NCI-H1417 treated with DMSO at 0.1 percent for 48 hours (cell line): ENCODE measurements at regions not wholly inside any gene's neighbourhood (a gene's known extent, or its start where the extent isn't known, plus 50 kb on each side); places are given as distances from the start of the nearest gene placed in this dataset.
A peak's percentile ranks its signal among the peaks of the same experiment; 100 is the strongest.

Experiments
- DNase-seq: peaks from one replicate; lab custom pipeline; 2025; lab: John Stamatoyannopoulos, UW

DNA sequence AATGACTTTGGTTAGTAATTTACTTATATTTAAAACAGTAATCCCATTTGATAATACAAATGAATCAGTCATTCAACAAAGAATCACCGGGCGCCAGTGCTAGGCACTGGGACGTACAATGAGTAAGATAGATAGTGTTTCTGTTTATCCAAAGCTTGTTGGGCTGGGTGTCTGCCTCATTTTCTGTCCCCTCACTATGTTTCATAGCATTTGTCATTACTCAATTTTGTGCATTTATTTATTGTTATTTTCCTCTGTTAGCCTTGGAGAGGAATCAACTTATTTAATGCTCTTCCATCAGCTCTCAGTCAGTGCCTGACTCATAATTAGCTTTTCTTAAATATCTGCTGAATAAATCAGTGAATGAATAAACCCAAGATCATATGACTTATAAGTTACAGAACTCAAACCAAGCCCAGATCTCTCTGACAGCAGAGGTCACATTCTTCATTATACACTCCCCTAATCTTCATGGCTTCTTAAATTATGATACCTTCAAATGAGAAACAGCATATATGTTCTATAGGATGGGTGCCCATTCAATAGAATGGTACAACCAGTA is 86.2 kb downstream of the TSPAN8 start:
- DNase-seq: no peak

- no peak for DNase-seq
These were observed 87.2 kb downstream of the TSPAN8 start for GRCh38 chr12:71070416-71071128.

DNA sequence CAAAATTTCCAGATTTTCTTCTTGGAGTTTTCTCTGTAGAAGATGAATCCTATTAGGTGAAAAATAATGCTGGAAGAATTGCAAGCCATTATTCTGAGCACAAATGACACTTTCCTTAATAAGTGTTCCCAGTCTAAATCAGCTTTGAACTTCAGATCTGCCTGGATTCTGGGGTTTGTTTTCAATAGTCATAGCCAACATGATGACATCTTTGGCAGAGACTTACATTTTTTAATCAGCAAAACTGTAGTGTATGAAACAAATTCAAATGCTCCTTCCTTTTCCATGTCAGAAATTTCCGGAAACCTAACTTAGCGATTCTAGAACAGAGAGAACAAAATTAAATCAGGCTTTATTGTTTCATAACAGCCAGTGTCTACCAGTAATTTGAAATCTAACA is 88.5 kb downstream of the TSPAN8 start:
- DNase-seq: no peak

GRCh38 chr12:71063087-71063486 is 94.7 kb downstream of the TSPAN8 start:
- DNase-seq: no peak

GRCh38 chr12:71061451-71061850 is 96.3 kb downstream of the TSPAN8 start:
- DNase-seq: no peak

DNA sequence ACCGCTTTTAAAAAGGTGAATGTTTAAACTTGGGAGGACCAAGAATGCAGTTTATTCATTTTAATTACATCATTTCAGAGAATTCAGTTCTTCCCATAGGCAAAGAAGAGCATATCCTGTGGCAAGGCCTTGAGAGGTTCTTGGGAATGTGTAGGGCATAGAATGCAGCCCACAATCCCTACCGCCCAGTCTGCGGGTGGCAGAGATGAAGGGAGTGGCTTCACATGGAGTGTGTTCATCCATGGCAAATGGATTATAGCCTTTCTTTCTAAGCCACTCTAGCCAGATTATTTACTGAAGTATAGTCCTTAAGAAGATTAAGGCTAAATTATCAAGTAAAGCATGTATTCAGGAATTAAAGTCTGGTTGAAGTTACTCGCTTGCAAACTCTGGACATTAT is 97.4 kb downstream of the TSPAN8 start:
- DNase-seq: no peak

- no peak for DNase-seq
These were observed 100.5 kb downstream of the TSPAN8 start for GRCh38 chr12:71057330-71057729.

DNA sequence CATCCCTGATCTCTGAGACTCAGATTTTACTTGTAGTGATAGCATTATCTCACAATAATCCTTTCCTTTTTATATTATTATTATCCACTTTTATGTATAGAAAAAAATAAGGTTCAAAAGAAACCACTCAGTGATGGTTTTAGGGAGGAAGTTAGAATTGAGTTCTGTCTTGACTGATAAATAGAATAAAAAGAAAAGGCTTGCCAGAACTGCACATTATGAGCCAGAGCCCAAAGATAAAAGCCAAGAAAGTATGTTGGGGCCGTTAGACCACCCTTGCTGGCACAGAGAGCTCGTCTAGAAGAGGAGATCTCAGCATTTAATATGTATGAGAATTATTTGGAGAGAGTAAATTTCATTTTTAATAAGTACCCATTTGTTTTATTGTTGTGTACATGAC is 103.2 kb downstream of the TSPAN8 start:
- no peak for DNase-seq

DNA sequence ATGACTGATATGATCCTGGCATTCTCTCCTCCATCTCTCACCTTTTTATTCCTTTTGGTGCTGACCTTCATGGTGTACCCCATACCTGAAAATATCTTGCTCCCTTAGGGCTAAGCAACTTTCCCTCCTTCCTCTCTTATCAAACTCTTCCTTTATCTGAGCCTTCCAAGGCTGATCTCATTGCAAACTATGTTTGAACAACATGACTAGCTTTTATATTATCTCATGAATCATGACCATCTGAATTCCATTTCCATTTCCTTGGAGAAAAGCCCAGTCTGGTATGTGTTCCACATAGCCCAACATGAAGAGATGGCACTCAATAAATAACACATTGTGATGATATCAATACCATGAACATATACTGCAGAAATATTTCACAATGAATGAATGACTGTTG is 111.6 kb downstream of the TSPAN8 start:
- DNase-seq: no peak

- no peak for DNase-seq
These were observed 112.0 kb downstream of the TSPAN8 start for GRCh38 chr12:71045781-71046180.

- DNase-seq: no peak
These were observed 116.3 kb downstream of the TSPAN8 start for GRCh38 chr12:71041476-71041875.

- DNase-seq: no peak
These were observed 118.4 kb upstream of the PTPRR start for GRCh38 chr12:71038960-71039359.

DNA sequence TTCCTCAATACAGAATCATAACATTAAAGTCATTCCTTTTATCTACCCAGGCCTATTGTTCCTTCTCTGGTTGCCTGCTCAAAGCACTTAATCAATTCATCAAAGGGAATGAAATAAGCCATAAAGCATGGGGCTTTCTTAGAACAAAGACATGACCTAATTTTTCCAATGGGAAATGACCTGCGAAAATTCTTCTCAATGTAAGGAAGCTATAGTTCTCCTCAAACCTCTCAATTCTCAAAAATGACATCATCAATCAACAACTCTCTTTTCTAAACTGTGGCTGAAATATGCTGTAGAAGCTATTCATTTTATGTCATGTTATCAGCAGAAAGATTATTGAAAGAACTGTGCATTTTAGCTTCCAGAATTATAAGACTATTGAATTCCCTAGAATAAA is 116.0 kb upstream of the PTPRR start:
- DNase-seq: no peak

GRCh38 chr12:71032933-71033332 is 112.4 kb upstream of the PTPRR start:
- no peak for DNase-seq

DNA sequence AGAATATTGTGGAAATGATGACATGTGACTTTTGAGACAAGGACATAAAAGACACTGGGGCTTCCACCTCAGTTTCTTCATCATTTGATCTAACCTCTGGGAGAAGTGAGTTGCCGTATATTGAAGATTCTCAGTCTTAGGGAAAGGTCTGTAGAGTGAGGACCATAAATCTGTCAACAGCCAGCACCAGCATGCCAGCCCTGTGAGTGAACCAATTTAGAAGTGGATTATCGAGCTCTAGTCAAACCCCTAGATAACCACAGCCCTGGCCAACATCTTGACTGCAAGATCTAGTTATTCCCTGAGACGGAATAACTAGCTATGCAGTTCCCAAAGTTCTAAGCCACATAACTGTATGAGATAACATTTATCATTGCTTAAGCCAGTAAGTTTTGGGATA is 108.8 kb upstream of the PTPRR start:
- DNase-seq: no peak

GRCh38 chr12:71027856-71028255 is 107.3 kb upstream of the PTPRR start:
- DNase-seq: no peak

DNA sequence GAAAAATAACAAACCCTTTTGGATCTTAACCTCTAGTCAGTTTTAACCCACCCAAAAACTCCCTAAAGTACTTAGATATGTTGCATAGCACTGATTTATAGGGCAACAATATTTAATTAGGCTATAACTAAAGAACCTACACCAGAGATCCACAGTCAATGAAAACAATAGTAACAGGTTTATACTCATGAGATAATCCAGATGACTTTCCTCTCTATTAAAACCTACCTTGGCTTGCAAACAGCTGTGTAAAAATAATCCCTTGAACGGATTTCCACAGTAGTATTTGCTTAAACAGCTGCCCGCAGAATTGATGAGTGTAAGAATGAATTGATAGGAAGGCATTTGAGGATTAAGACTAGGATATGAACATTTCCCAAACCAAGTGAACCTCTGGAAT is 104.3 kb upstream of the PTPRR start:
- DNase-seq: no peak

DNA sequence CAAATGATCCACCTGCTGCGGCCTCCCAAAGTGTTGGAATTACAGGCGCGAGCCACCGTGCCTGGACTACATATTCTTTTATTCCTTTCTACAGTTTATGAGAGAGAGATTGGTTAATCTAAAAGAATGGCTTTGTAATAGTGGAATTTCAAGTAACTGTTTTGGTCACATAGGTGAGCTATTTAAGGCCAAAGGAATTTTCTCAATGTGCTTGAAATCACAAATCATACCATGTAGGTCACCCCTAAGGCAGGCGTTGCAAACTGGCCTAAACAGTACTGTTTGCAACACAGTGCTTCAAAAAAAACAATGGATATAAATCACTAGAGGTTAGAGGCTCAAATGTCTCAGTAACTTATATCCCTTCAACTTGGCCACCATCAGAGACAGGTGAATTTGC is 103.7 kb upstream of the PTPRR start:
- no peak for DNase-seq

DNA sequence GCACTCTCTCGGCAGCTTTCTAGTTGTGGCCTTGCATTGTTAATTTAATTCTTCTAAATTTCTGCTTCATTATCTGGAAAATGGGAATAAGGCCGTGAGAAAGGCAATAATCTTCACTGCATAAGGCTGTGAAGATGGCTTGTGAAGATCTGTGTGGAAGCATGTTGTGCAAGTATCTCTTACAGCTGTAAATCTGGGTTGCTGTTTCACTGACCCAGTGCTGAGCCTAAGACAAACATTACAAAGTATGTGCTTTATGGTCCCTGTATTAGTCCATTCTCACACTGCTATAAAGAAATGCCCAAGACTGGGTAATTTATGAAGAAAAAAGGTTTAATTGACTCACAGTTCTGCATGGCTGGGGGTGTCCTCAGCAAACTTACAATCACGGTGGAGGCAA is 101.0 kb upstream of the PTPRR start:
- DNase-seq: no peak

GRCh38 chr12:71019282-71019831 is 98.8 kb upstream of the PTPRR start:
- no peak for DNase-seq

DNA sequence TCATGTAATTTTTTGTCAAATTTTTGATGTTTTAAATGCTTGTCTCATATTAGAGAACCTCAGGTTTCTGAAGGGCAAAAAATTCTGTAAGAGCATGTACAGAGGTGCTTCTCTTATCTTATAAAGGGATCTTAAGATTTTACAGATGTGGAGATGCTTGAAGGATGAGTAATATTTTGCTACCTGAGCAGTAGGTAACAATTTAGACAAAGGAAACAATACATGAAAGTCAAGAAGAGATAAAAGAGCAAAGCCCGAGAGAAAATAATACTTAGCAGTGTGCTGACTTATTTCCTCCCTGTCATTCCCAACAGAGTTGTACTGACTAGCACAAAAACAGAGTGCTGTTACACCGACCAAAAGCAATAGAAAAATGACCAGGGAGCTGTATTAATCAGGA is 98.1 kb upstream of the PTPRR start:
- DNase-seq: no peak

- peak; percentile 6 for DNase-seq
These were observed 93.7 kb upstream of the PTPRR start for GRCh38 chr12:71014180-71014785.

DNA sequence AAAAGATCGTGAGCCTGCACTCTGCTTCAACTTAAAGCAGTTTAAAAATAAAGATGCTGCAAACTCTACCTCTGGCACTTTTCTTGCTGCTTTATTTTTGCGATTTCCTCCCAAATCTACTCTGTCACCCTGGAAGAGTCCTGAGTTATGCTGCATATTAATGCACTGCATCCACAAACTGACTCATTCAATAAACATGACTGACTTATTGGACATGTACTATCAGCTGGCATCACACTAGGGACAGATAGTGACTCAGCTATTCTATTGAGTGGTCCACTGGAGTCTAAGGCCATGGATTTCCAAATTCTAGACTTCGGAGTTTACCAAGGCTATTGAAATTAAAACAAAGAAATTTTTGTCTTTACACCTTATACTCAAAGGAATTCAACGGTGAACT is 90.7 kb upstream of the PTPRR start:
- DNase-seq: no peak

DNA sequence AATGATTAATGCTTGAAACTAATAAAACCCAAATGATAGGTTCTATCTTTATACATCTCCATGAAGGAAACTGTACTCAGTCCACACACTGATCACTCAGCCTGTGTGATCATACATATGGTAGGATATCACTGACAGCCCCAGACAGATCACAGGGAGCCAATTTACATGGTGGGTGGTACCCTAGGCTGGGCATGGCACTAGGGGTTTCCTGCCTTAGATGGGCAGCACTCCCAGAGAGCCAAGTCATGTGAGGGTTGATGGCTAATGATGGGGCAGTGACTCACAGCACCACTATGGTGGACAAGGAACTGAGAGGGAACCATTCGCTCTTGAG is 89.6 kb upstream of the PTPRR start:
- DNase-seq: no peak
